H1 (cell line): ENCODE measurements at regions not wholly inside any gene's neighbourhood (a gene's known extent, or its start where the extent isn't known, plus 50 kb on each side); places are given as distances from the start of the nearest gene placed in this dataset.

Experiments used
- CTCF ChIA-PET: fragments of 300-600 bp; sonication (Branson Sonifier 250); formaldehyde crosslinking; loops from one replicate; lab custom pipeline; 2021; ENCODE audit not compliant: partially characterized antibody; lab: Charles Lee
- POLR2A ChIA-PET: fragments of 300-600 bp; sonication (Branson Sonifier 250); formaldehyde crosslinking; loops from one replicate; lab custom pipeline; 2021; ENCODE audit warnings: inconsistent platforms; ENCODE audit not compliant: partially characterized antibody; lab: Charles Lee
- DNase-seq, 2 experiments: peaks; one replicate each; pipeline versions ENCODE4 v3.0.0 to v3.0.0-alpha.2; 2010 to 2022; ENCODE audit warnings: low spot score in 2 of 2, low read depth in 1 of 2, mixed read lengths in 1 of 2
- FAIRE-seq: peaks from 2 replicates; lab custom pipeline; 2011; peaks lifted over from hg19 to GRCh38; lab: Jason Lieb, UNC
- H2AFZ ChIP-seq: 2 replicates; pipeline ENCODE4 v1.8.1; 2012; ENCODE audit warnings: low read length, inconsistent platforms
- H2AK5ac ChIP-seq: 2 replicates; pipeline ENCODE4 v1.6.1; 2013; ENCODE audit warnings: low read depth, low read length
- H2BK120ac ChIP-seq: replicated peaks from 2 replicates; pipeline ENCODE3; 2013; ENCODE audit warnings: low read depth, low read length, inconsistent platforms
- H2BK12ac ChIP-seq: 2 replicates; pipeline ENCODE4 v1.6.1; 2013; ENCODE audit warnings: low read depth, low read length
- H2BK15ac ChIP-seq: 2 replicates; pipeline ENCODE4 v1.6.1; 2013; ENCODE audit warnings: low read length
- H2BK20ac ChIP-seq: 2 replicates; pipeline ENCODE4 v1.6.1; 2013; ENCODE audit warnings: low read length
- H2BK5ac ChIP-seq: 2 replicates; pipeline ENCODE4 v1.6.1; 2013; ENCODE audit warnings: low read depth, low read length
- H3K14ac ChIP-seq: 2 replicates; pipeline ENCODE4 v1.6.1; 2013; ENCODE audit warnings: inconsistent platforms; ENCODE audit not compliant: insufficient read length
- H3K18ac ChIP-seq: 2 replicates; pipeline ENCODE4 v1.6.1; 2013; ENCODE audit warnings: low read length; ENCODE audit errors: extremely low read depth
- H3K23ac ChIP-seq: 2 replicates; pipeline ENCODE4 v1.6.1; 2013; ENCODE audit warnings: inconsistent platforms; ENCODE audit not compliant: insufficient read length
- H3K23me2 ChIP-seq: 2 replicates; pipeline ENCODE4 v1.6.1; 2013; ENCODE audit warnings: low read depth, low read length
- H3K27ac ChIP-seq: 2 replicates; pipeline ENCODE4 v1.6.1; 2011; ENCODE audit warnings: low read depth, low read length, inconsistent platforms
- H3K27me3 ChIP-seq, 4 experiments: replicated peaks in 1 of 4; 1 replicate in 1 of 4; 2 replicates in 3 of 4; pipeline versions ENCODE4 v1.6.1 to v1.8.1; 2011 to 2013; ENCODE audit warnings: low read length in 3 of 4, mild to moderate bottlenecking in 3 of 4, inconsistent platforms in 2 of 4, mixed read lengths in 2 of 4, moderate library complexity in 1 of 4; ENCODE audit not compliant: control insufficient read depth in 3 of 4, insufficient read depth in 3 of 4; ENCODE audit errors: extremely low read depth in 1 of 4
- H3K36me3 ChIP-seq, 4 experiments: 2 replicates each; pipeline versions ENCODE4 v1.6.1 to v1.8.1; 2011 to 2013; ENCODE audit warnings: mild to moderate bottlenecking in 4 of 4, low read length in 3 of 4, moderate library complexity in 2 of 4, control low read depth in 1 of 4, inconsistent platforms in 1 of 4; ENCODE audit not compliant: insufficient read depth in 4 of 4, control insufficient read depth in 2 of 4
- H3K4ac ChIP-seq: replicated peaks from 2 replicates; pipeline ENCODE3; 2013; ENCODE audit warnings: low read length, low read depth, mixed read lengths, inconsistent platforms; ENCODE audit not compliant: insufficient read length
- H3K4me1 ChIP-seq, 4 experiments: replicated peaks in 1 of 4; 1 replicate in 1 of 4; 2 replicates in 3 of 4; pipeline versions ENCODE4 v1.6.1 to v1.8.1; 2011 to 2013; ENCODE audit warnings: low read length in 3 of 4, inconsistent platforms in 2 of 4, mixed read lengths in 1 of 4; ENCODE audit not compliant: insufficient read depth in 4 of 4, control insufficient read depth in 3 of 4
- H3K4me2 ChIP-seq, 2 experiments: 2 replicates each; pipeline versions ENCODE4 v1.6.1 to v1.8.1; 2011 to 2013; ENCODE audit warnings: low read depth in 2 of 2, low read length in 2 of 2, control low read depth in 1 of 2, inconsistent platforms in 1 of 2, mild to moderate bottlenecking in 1 of 2; ENCODE audit not compliant: insufficient read depth in 1 of 2
- H3K4me3 ChIP-seq, 4 experiments: fragments of 200-600, 300-600 bp in 1 of 4; sonication (generic), shearing (Covaris generic), sonication (Bioruptor Twin) in 1 of 4; 2 replicates each; pipeline versions ENCODE4 v1.5.1 to v1.8.1; 2011 to 2016; ENCODE audit warnings: low read length in 4 of 4, low read depth in 3 of 4, control low read depth in 2 of 4, inconsistent platforms in 2 of 4, mild to moderate bottlenecking in 2 of 4, mixed read lengths in 1 of 4, moderate library complexity in 1 of 4; ENCODE audit not compliant: insufficient read depth in 2 of 4; ENCODE audit errors: extremely low read depth in 1 of 4
- H3K56ac ChIP-seq: replicated peaks from 2 replicates; pipeline ENCODE3; 2013; ENCODE audit warnings: low read depth, mild to moderate bottlenecking, mixed read lengths, low read length, inconsistent platforms; ENCODE audit not compliant: insufficient read length
- H3K79me1 ChIP-seq: 2 replicates; pipeline ENCODE4 v1.6.1; 2013; ENCODE audit warnings: low read depth, low read length, control low read depth
- H3K79me2 ChIP-seq, 2 experiments: 2 replicates each; pipeline versions ENCODE4 v1.6.1 to v1.8.1; 2012 to 2013; ENCODE audit warnings: low read length in 2 of 2, mild to moderate bottlenecking in 2 of 2, inconsistent platforms in 1 of 2; ENCODE audit not compliant: insufficient read depth in 2 of 2, control insufficient read depth in 1 of 2
- H3K9ac ChIP-seq, 4 experiments: replicated peaks in 1 of 4; 1 replicate in 1 of 4; 2 replicates in 3 of 4; pipeline versions ENCODE4 v1.6.1 to v1.8.1; 2011 to 2013; ENCODE audit warnings: low read depth in 3 of 4, low read length in 3 of 4, control low read depth in 2 of 4, mild to moderate bottlenecking in 2 of 4, moderate library complexity in 2 of 4, inconsistent platforms in 1 of 4; ENCODE audit errors: extremely low read depth in 1 of 4
- H3K9me3 ChIP-seq, 2 experiments: 2 replicates each; pipeline versions ENCODE4 v1.6.1 to v1.8.1; 2012 to 2013; ENCODE audit warnings: mild to moderate bottlenecking in 2 of 2, moderate library complexity in 2 of 2, control low read depth in 1 of 2, inconsistent platforms in 1 of 2, low read depth in 1 of 2, low read length in 1 of 2, mixed read lengths in 1 of 2; ENCODE audit not compliant: insufficient read depth in 2 of 2
- H4K20me1 ChIP-seq, 2 experiments: replicated peaks in 1 of 2; 2 replicates each; pipeline versions ENCODE3 to v1.8.1; 2011 to 2013; ENCODE audit warnings: inconsistent platforms in 2 of 2, low read length in 2 of 2, mild to moderate bottlenecking in 1 of 2; ENCODE audit not compliant: insufficient read depth in 2 of 2, control insufficient read depth in 1 of 2
- H4K5ac ChIP-seq: 2 replicates; pipeline ENCODE4 v1.6.1; 2013; ENCODE audit warnings: low read length, low read depth, mixed read lengths, inconsistent platforms; ENCODE audit not compliant: insufficient read length
- H4K8ac ChIP-seq: 2 replicates; pipeline ENCODE4 v1.8.0; 2013; ENCODE audit warnings: mild to moderate bottlenecking, moderate library complexity, low read length, inconsistent platforms; ENCODE audit not compliant: insufficient read depth; ENCODE audit errors: extremely low read depth
- H4K91ac ChIP-seq: replicated peaks from 2 replicates; pipeline ENCODE3; 2013; ENCODE audit warnings: low read length, mixed read lengths, inconsistent platforms; ENCODE audit not compliant: insufficient read length
- CBX5 ChIP-seq: fragments of 300-800, 300-1000 bp; sonication (generic); IDR thresholded peaks from 2 replicates; pipeline ENCODE4 v1.7.1; 2016; ENCODE audit warnings: antibody characterized with exemption, low read length, low read depth
- CEBPB ChIP-seq: IDR thresholded peaks from 2 replicates; pipeline ENCODE4 v1.6.1; 2012; ENCODE audit warnings: low read depth, low read length
- CHD2 ChIP-seq: IDR thresholded peaks from 2 replicates; pipeline ENCODE4 v1.6.1; 2012; ENCODE audit warnings: low read length, improper control_type of control experiment
- CTBP2 ChIP-seq: IDR thresholded peaks from 2 replicates; pipeline ENCODE4 v1.7.0; 2011; ENCODE audit warnings: borderline replicate concordance, mild to moderate bottlenecking, moderate library complexity, mixed read lengths, low read length; ENCODE audit not compliant: insufficient read depth, insufficient read length
- MAFK ChIP-seq: IDR thresholded peaks from 2 replicates; pipeline ENCODE4 v1.6.1; 2012; ENCODE audit warnings: low read depth, mild to moderate bottlenecking, improper control_type of control experiment, low read length
- RBBP5 ChIP-seq: IDR thresholded peaks from 2 replicates; pipeline ENCODE4 v1.7.1; 2012; ENCODE audit warnings: low read depth, mild to moderate bottlenecking, inconsistent platforms, low read length, moderate library complexity, borderline replicate concordance
- RXRA ChIP-seq: IDR thresholded peaks from 2 replicates; pipeline ENCODE4 v1.6.1; 2011; ENCODE audit warnings: low read depth, mild to moderate bottlenecking, low read length, moderate library complexity; ENCODE audit not compliant: insufficient read depth
- SP1 ChIP-seq: IDR thresholded peaks from 2 replicates; pipeline ENCODE4 v1.6.1; 2011; ENCODE audit warnings: low read depth, low read length
- SUZ12 ChIP-seq: fragments of 200-600 bp; sonication (generic); IDR thresholded peaks from 2 replicates; pipeline ENCODE4 v1.6.1; 2012; ENCODE audit warnings: mild to moderate bottlenecking, inconsistent platforms, low read length, moderate library complexity, mixed read lengths
- TAF1 ChIP-seq: IDR thresholded peaks from 2 replicates; pipeline ENCODE4 v1.6.1; 2011; ENCODE audit warnings: mild to moderate bottlenecking, low read depth, low read length
- TCF12 ChIP-seq: IDR thresholded peaks from 2 replicates; pipeline ENCODE4 v1.6.1; 2011; ENCODE audit warnings: low read depth, mild to moderate bottlenecking, low read length
- TEAD4 ChIP-seq: IDR thresholded peaks from 2 replicates; pipeline ENCODE4 v1.6.1; 2012; ENCODE audit warnings: low read depth, low read length, inconsistent platforms, mixed read lengths
- WGBS, 2 experiments: shearing (Covaris generic) in 1 of 2; methylation state at CpG; one replicate each; pipeline versions ENCODE4 v1.1.6 to v1.1.7; 2013 to 2015; ENCODE audit warnings: low lambda C conversion rate in 2 of 2, mixed read lengths in 2 of 2, inconsistent platforms in 1 of 2, low coverage in 1 of 2, missing lambda C conversion rate in 1 of 2; ENCODE audit not compliant: insufficient replicate concordance in 2 of 2, insufficient coverage in 1 of 2, insufficient read length in 1 of 2; ENCODE audit errors: extremely low coverage in 1 of 2, missing lambda C conversion rate in 1 of 2; 5-methylcytosine and 5-hydroxymethylcytosine counted together
- TF ChIP-seq, protein P1 (sequence below): IDR thresholded peaks from 2 replicates; pipeline ENCODE4 v1.6.1; 2011; ENCODE audit warnings: low read length, improper control_type of control experiment

GRCh38 chr14:99099051-99099787, 172.8 kb downstream of the BCL11B start:
- no peak overlapping the region for H3K23ac ChIP-seq
- H2BK5ac ChIP-seq, result no peak overlapping the region
- H3K4me1 ChIP-seq, result peaks cover under 1 to 11% (median 8%) of the 10 kb centered on the region in 4 experiments; a peak in 4 of 7 replicates
- H3K9me3 ChIP-seq, result no peaks in the 10 kb centered on the region
- H3K9ac ChIP-seq, result no peak overlapping the region
- no peaks in the 10 kb centered on the region; the same call in 1 of the 2 replicates for H3K23me2 ChIP-seq
- no peak overlapping the region for H2BK20ac ChIP-seq
- CTCF ChIA-PET, result interaction anchor here (0.7 to 1.0 kb wide), 3 partner anchors 15 to 35 kb away, joined by 3 to 4 read pairs (median 3); no protein-coding TSS in a partner anchor
- no peak overlapping the region for H2BK15ac ChIP-seq
- H3K18ac ChIP-seq, result no peak overlapping the region
- no peak for FAIRE-seq
- H3K14ac ChIP-seq, result no peak overlapping the region
- no peak overlapping the region for H3K4ac ChIP-seq
- no peak overlapping the region for H3K4me3 ChIP-seq
- no peak overlapping the region for H2AK5ac ChIP-seq
- H4K5ac ChIP-seq, result no peak overlapping the region
- no peak overlapping the region for H4K91ac ChIP-seq
- POLR2A ChIA-PET, result no interaction called here
- DNase-seq, result no peak
- H2BK120ac ChIP-seq, result no peak overlapping the region
- 88% methylated on average over 16 of the region's 16 CpGs; no CpG with 5 or more reads in 1 of the 2 experiments for WGBS, 2 experiments
- H4K8ac ChIP-seq, result no peak overlapping the region
- H3K27ac ChIP-seq, result no peak overlapping the region
- H3K79me2 ChIP-seq, result no peaks in the 10 kb centered on the region
- H2BK12ac ChIP-seq, result no peak overlapping the region
- no peak overlapping the region for H3K56ac ChIP-seq
- no peaks in the 10 kb centered on the region for H3K27me3 ChIP-seq
- no peaks in the 10 kb centered on the region for H4K20me1 ChIP-seq
- no peak overlapping the region for H2AFZ ChIP-seq
- H3K4me2 ChIP-seq, result no peak overlapping the region
- no peaks in the 10 kb centered on the region; the same call in 1 of the 2 replicates for H3K79me1 ChIP-seq
- H3K36me3 ChIP-seq, result no peaks in the 10 kb centered on the region; a peak in 1 of 8 replicates
- TF ChIP-seq TEAD4, result no peak
- TF ChIP-seq RXRA, result no peak
- no peak for TF ChIP-seq CTBP2
- no peak for TF ChIP-seq CBX5
- no peak for TF ChIP-seq MAFK
- no peak for TF ChIP-seq RBBP5
- no peak for TF ChIP-seq CEBPB
- TF ChIP-seq TAF1, result no peak
- TF ChIP-seq SP1, result no peak
- TF ChIP-seq CHD2, result no peak
- TF ChIP-seq, protein P1, sequence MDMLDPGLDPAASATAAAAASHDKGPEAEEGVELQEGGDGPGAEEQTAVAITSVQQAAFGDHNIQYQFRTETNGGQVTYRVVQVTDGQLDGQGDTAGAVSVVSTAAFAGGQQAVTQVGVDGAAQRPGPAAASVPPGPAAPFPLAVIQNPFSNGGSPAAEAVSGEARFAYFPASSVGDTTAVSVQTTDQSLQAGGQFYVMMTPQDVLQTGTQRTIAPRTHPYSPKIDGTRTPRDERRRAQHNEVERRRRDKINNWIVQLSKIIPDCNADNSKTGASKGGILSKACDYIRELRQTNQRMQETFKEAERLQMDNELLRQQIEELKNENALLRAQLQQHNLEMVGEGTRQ, result no peak
- TF ChIP-seq TCF12, result no peak
- no peak for TF ChIP-seq SUZ12
